GM18505 (cell line): ENCODE measurements at regions not wholly inside any gene's neighbourhood (a gene's known extent, or its start where the extent isn't known, plus 50 kb on each side); places are given as distances from the start of the nearest gene placed in this dataset.

Experiments
- ATAC-seq: cut with Tn5 transposase; IDR thresholded peaks from one replicate; pipeline ENCODE4 v1.9.1; 2021; ENCODE audit not compliant: unreplicated experiment
- POLR2A ChIP-seq: IDR thresholded peaks from 4 replicates; pipeline ENCODE4 v1.6.1; 2011; ENCODE audit warnings: borderline replicate concordance; ENCODE audit not compliant: insufficient read depth, insufficient read length; ENCODE audit errors: extremely low read depth

DNA sequence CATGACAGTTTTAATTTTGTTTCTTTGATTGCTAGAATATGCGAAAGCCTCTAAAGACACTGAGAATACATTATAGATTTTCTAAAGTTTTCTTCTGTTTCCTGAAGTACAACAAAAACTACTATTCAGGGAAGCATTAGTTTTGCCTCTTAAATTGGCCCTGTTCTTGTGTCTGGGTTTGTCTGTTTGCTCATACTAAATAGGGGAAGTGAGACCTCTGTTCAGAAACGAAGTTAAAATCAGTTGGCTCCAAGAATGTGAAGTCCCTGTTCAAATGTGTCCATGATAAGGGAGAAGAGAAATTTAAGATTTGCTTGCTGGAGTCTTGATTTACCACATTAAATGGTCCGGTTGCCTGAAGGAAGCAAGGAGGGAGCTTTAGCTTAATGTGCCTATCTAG lies 327.3 kb upstream of the GBE1 start:
- peak; percentile 81 for ATAC-seq
- TF ChIP-seq POLR2A: no peak

DNA sequence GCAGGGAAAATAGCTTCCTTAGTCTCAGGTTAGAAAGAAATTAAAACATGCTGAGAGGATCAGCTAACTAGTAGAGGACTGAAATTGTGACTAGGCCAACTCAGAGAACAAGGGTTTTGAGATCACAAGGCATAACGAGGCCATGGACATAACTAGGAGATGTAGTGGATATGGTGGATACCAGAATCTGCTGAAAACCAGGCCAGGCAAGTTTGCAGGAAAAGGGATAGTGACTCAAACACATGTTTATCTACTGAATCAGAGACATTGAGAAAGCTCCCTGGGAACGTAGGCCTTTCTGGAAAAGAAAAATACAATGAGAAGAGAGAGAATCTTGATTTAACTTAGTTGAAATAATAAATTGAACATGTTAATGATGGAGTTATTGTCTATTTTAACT lies 326.5 kb upstream of the GBE1 start:
- no peak for ATAC-seq
- TF ChIP-seq POLR2A: no peak

DNA sequence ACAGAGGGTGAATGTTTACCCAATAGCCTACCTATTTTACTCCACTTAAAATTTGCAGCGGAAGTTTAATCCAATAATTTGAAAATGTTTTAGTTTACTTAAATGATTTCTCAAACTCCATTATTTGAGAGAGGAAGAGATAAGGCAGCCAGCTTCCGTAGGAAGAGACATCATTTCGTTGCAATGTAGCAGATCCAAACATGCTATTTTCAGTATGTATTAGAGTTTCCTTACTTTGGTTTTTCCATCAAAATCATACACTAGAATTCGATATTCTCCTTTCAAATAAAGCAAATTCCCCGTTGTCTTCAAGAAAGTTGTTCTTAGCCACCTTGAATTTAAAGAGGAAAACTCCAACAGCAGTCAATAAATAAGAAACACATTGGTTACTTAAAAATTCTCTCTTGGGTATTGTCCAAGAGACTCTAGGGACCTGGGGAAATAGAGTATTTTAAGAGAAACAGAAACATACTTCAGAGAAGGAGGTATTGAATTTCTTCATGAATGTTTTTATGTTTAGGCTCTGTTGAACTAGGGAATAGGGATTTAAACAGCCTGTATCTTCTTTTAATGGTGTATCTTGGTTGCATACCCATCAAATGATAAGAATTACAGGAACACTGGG lies 324.5 kb upstream of the GBE1 start:
- TF ChIP-seq POLR2A: no peak
- ATAC-seq: no peak

DNA sequence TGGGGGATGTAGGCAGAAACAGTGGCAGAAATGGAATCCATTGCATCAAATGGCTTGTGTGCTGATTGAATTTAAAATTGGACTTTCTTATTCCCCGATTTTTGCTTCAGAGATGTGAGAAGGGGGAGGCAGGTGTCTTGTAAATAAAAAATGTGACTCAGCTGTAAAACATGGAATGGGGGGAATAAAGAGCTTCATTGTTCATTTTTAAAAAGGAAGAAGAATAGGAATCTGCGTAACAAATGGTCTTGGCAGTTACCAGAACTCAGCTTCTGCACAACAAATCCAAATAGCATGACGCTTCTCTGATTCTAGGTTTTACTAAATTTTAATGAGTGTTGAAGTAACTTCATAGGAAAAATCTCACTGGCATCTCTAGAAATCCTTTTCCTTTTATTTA lies 323.9 kb upstream of the GBE1 start:
- TF ChIP-seq POLR2A: no peak
- no peak for ATAC-seq

DNA sequence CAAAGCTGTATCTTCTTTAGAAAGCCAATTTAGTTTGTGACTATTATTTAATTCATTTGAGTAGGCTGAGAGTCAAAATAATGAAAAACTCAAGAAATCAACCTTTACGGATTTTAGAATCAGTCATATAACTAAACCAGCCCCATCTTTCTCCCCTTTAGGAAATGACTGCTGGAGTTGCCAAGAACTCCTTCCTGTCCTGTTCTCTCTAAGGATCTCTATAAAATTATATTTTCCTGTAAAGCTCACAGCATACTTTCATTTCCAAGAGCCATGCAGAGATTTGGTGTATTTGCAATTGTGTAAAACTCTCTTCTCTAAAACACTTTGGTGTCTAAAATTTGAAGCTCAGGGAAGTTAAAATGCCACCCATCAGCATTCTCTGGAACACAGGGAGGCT lies 323.4 kb upstream of the GBE1 start:
- TF ChIP-seq POLR2A: no peak
- no peak for ATAC-seq

DNA sequence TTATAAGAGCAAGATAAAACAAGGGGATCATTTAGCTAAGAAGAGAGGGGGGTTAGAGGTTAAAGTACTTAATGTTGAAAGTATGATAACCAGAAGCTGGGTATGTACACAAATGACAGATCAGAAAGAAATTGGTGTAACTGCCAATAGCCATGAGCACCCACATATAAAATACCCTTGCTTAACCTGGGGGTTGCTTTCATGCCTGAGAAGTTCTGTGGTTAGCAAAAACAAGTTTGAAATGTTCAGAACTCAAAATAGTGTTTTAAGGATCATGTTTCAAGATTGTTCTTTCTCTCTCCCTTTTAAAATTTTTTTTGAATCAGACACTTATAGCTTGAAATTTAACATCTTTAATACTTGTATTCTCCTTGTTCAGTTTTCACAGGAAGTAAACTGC lies 321.4 kb upstream of the GBE1 start:
- ATAC-seq: no peak
- TF ChIP-seq POLR2A: no peak

DNA sequence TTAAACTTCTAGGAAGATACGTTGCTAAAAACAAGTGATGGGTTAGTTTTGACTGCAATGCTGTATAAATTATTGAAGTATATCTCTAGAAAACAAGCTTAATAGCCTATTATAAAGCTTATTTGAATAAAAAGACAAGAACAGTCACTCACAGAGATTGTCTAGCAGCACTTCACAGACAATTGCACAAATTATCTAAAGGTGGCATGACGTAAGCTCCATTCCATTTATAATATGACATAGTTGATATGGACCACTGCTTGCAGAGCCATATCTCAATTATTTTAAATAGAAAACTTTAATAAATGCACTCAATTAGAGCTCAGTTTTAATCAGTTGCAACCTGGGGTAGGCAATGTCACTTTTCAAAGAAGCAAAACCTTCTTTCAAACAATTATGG lies 319.9 kb upstream of the GBE1 start:
- no peak for ATAC-seq
- TF ChIP-seq POLR2A: no peak

DNA sequence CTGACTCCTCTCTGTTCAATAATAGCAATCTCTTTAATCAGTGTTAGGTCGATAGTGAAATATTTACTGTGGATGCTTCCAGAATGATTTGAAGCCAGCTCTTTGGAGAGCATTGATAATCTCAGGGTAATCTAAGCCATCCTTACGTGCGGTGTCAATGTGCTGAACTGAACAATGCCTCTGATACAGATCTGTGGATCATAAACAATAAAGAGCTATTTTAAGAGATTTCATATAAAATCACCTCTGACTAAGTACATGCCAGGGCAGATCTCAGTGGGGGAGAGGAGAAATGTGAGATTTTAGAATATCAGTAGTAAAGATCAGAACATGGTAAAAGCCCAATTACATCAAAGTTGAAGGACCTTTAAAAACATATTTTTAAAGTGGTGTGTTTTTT lies 319.3 kb upstream of the GBE1 start:
- no peak for ATAC-seq
- TF ChIP-seq POLR2A: no peak

DNA sequence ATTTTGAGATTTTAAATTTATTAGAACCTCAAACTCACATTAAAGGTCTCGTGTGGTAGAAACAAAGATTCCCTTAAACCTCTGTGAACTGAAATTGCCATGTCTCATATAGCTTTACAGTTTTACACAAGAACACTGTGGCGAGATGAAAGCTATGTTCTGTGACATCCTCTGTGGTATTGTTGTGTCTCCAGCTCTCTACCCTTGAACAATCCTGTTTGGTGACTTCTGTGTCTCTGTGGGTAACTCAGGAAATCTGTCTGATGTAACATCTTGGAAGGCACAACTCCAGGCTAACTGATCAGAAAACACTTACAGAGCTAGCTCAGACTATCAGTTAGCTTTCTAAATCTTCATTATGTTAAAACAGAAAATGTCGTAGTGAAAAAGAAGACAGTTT lies 318.8 kb upstream of the GBE1 start:
- no peak for ATAC-seq
- TF ChIP-seq POLR2A: no peak

DNA sequence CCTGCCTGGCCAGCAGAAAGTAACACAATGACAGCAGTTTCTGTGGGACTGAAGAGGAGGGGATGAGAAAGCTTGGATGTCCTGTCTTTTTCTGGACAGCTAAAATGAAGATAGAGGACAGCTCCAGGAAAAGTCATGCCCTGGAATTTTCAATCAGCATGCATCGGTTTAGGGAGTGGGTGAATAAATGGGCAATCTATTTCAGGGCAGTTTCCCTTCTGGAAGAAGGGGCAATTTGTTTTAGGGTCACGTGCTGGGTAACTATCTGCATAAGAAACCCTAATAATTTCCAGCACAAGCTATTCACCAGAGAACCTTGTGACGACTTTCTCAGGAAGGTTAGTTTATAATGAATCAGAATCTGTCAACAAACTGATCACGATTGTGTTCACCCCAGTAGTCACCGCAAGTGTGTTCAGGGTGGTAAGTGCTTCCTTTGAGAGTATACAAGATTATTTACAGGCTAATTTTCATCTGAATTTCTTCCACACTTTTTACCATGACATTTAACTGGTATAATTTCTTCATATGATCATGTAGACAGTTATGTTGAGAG lies 318.0 kb upstream of the GBE1 start:
- TF ChIP-seq POLR2A: no peak
- ATAC-seq: no peak

DNA sequence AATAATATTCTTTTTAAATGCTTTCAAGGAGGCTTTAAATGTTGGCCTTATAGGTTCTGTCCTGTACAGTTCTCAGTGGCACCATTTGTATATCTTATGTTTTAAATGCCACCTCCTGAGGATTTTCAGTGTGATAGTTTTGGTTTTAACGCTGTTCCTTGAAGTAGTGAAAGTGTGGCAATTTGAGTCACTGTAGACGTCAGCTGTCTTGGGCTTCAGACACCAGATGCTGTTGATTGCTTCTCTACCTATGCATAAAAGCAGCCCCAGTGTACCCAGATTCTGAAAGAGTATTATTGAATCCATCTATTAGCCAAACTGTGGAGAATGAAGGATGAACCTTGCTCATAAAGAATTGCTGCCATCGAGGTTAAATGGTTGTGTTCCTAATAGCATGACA lies 316.8 kb upstream of the GBE1 start:
- no peak for TF ChIP-seq POLR2A

DNA sequence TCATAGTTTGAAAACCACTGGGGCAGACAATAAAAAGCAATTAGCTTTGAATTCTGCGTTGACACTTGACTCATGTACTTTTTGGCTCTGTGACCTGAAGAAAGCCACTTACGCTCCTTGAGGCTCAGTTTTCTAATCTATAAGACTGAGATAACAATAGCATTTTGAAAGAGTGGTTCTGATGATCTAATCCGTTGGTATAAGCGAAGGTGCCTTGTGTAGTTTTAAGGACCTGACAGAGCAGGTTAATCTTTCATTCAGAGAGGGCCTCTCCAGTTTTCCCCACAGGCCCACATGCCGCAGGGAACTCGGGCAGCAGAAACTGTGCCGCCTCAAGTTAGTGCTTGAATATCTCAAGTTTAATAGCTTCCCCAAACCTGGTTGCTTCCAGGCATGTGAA lies 306.0 kb upstream of the GBE1 start:
- TF ChIP-seq POLR2A: no peak
- ATAC-seq: no peak

More for the DNA sequence above, 316.8 kb upstream of the GBE1 start:
- no peak for ATAC-seq

DNA sequence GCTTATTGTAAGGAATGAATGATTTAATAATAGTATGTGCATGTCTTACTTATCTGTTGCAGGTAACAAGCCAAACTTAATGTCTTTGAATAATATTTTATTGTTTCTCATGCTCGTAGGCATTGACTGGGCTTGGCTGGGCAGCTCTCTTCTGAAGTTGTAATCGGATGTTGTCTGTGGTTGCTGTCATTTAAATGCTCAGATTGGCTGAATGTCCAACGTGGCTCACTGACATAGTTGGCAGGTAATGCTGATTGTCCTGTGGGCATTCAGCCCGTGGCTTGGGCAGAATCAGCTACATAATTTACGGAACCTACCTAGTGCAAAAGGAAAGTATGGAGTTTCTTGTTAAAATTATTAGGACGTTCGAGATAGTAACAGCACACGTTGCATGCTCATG lies 297.4 kb upstream of the GBE1 start:
- no peak for TF ChIP-seq POLR2A
- ATAC-seq: no peak

DNA sequence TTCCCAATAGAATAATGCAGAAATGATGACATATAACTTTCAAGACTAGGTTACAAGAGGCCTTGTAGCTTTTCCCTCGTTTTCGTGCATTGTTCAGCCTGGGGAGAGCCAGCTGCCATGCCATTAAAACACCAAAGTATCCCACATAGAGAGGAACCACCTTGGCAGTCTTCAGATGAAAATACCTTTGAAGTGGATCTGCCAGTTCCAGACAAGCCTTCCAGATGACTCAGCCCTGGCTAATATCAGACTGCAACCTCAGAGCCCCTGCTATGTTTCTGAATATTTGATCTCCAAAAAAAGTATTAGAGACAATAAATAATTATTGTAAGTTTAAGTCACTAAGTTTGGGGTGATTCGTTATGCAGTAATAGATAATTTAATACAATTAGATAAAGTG lies 294.3 kb upstream of the GBE1 start:
- TF ChIP-seq POLR2A: no peak
- ATAC-seq: no peak

DNA sequence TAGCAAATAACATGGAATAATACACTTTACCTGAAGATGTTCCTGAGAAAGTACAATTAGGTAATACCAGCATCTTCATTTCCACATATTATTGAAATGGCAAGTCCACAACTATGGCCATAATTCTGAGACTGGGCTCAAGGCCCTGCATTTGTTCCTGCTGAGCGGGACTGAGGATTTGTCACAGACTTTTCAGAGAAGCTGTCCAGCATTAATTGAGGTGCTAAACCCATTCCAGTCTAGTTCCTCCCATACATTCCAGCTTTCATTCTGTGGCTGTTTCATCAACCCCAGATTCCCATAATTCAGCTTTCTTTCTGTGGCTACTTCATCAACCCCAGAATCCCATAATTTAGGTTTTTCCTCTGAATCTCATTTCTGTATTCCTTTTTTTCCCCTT lies 293.4 kb upstream of the GBE1 start:
- ATAC-seq: no peak
- no peak for TF ChIP-seq POLR2A

DNA sequence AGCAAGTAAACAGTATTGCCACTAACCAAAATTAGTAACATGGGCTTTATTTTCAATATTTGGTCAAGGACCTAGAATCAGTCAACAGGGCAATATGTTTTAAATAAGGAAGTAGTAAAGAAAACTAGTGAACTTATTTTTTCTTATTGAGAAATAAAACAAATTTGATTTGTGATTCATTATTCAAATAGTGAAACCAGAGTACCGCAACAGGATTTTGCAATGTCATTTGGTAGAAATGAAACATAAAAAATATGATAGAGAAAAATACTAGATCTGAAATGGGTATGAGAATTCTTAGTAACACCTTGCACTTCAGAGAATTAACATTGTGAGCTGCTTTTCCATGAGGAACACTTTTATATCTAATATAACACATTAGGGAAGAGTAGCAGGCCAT lies 291.8 kb upstream of the GBE1 start:
- no peak for ATAC-seq
- TF ChIP-seq POLR2A: no peak

DNA sequence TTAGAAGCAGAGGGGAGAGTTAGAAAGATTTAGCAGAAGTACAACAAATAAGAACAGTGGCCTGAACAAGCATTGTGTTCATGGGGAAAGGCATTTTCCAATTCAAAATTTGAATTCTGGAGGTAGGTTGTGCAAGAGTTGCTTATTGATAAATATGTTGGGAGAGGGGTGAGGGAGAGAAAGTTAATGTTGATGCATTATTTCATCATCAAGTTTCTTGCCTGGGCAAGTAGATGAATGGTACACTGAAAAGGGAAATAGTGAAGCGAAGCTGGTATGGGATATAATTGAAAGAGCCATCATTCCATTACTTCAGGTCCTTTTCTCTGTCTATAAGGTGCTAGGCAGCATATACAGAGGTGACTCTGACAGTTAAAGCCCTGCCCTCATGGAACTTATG lies 288.9 kb upstream of the GBE1 start:
- ATAC-seq: no peak
- no peak for TF ChIP-seq POLR2A
